Right lobe of liver (tissue), 6 donors: ENCODE measurements at regions not wholly inside any gene's neighbourhood (a gene's known extent, or its start where the extent isn't known, plus 50 kb on each side); places are given as distances from the start of the nearest gene placed in this dataset.
"Not testable (repeated sequence)": the region's sequence is repeated elsewhere in the genome, so short reads cannot be mapped to it uniquely, and the experiment has no call there.

Experiments used
- ATAC-seq, 4 donors: fragments of 200-7000 bp; cut with Tn5 transposase; one replicate each; pipeline ENCODE4 v1.9.1; 2020; ENCODE audit warnings: mild to moderate bottlenecking in 4 of 4, moderate library complexity in 4 of 4
- DNase-seq, 3 donors: peaks; one replicate each; pipeline ENCODE4 v3.0.0-alpha.2; 2020
- H3K27ac ChIP-seq, 3 donors: fragments of 200-600 bp; one replicate each; pipeline ENCODE4 v1.8.0; 2022
- H3K27me3 ChIP-seq, 2 donors: fragments of 200-600 bp; one replicate each; pipeline ENCODE4 v1.8.0; 2022
- H3K36me3 ChIP-seq, 4 donors: fragments of 200-600 bp; sonication (generic) in 1 of 4; one replicate each; pipeline versions ENCODE4 v1.5.1 to v1.8.0; 2017 to 2022; ENCODE audit warnings: control low read depth in 1 of 4
- H3K4me1 ChIP-seq, 4 donors: fragments of 200-600 bp; sonication (generic) in 1 of 4; one replicate each; pipeline versions ENCODE4 v1.5.1 to v1.8.0; 2017 to 2022; ENCODE audit warnings: control low read depth in 1 of 4
- H3K4me3 ChIP-seq, 3 donors: fragments of 200-600 bp; one replicate each; pipeline ENCODE4 v1.8.0; 2022
- H3K9me3 ChIP-seq, 4 donors: fragments of 200-600 bp; sonication (generic) in 1 of 4; one replicate each; pipeline versions ENCODE4 v1.5.1 to v1.8.0; 2017 to 2022; ENCODE audit warnings: control low read depth in 1 of 4
- POLR2A ChIP-seq: fragments of 450-650 bp; IDR thresholded peaks from one replicate; pipeline ENCODE4 v1.6.1; 2017; ENCODE audit warnings: antibody characterized with exemption, mild to moderate bottlenecking
- WGBS: methylation state at CpG from one replicate; pipeline ENCODE4 v1.1.6; 2018; ENCODE audit warnings: low coverage, low lambda C conversion rate; ENCODE audit not compliant: insufficient coverage; ENCODE audit errors: missing lambda C conversion rate; 5-methylcytosine and 5-hydroxymethylcytosine counted together
- intact Hi-C, 2 donors: fragments of 100-400 bp; cut with DNase I; formaldehyde crosslinking; loops; one replicate each; pipeline versions ENCODE4 v1.11.2 to v1.14.1; 2022
- TF ChIP-seq, protein P1 (sequence below), 4 donors: fragments of 200-600 bp in 3 of 4; fragments of 450-650 bp in 1 of 4; IDR thresholded peaks; one replicate each; pipeline versions ENCODE4 v1.5.1 to v1.8.0; 2016 to 2022; ENCODE audit warnings: antibody characterized with exemption in 4 of 4, mild to moderate bottlenecking in 2 of 4
- donor health status: DM: no; HTN: yes; CAD: no.
- donor health status: DM: no; HTN: no; CAD: no.
- donor health status: DM: no; HTN: no; CAD: no.
- donor health status: DM: no; HTN: yes; CAD: no.
- donor health status: DM: no; HTN: yes; CAD: no.

DNA sequence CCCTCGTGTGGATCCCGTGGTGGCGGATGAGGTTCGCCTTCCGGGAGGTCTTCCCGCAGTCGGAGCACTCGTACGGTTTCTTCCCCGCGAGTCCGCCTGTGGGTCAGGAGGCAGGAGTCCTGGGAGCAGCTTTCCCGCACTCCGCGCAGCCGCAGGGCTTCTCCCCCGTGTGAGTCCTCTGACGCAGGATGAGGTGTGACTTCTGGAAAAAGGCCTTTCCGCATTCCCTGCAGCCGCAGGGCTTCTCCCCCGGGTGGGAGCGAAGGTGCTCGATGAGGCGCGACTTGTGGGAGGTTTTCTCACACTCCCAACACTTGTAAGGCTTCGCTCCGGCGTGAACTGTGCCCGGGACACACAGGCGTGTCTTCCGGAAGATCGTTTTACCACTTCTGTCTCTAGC, 68.8 kb upstream of the WIPI2 start:
- H3K4me3 ChIP-seq, DNase-seq, H3K9me3 ChIP-seq, H3K36me3 ChIP-seq, intact Hi-C loops, ATAC-seq, H3K4me1 ChIP-seq, H3K27me3 ChIP-seq, H3K27ac ChIP-seq: not testable (repeated sequence)
- 90% methylated on average over 10 of the region's 32 CpGs for WGBS

DNA sequence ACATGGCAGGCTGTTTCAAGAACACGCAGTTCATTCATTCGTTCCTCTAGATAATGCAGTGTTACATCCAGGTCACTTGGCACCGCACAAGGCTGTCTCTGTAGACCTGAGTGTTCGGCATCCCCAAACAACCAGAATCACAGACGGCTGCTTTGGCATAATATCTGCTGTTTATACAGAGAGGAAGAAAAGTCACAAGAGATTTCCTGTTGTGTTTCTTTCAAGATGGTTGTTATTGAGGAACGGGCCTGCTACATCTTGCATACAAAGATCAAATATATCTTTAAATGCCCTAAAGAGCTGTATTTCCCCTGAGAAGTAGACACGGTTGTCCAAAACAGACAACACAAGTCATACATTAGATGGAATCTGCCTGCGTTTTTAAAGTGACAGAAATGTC, 58.8 kb upstream of the WIPI2 start:
- intact Hi-C loops, H3K27ac ChIP-seq, DNase-seq, H3K9me3 ChIP-seq, H3K36me3 ChIP-seq, H3K27me3 ChIP-seq, H3K4me3 ChIP-seq, H3K4me1 ChIP-seq: not testable (repeated sequence)
- 45% methylated on average over 4 of the region's 8 CpGs for WGBS
- peak in 1 of 4 donors; percentile 78 for ATAC-seq

DNA sequence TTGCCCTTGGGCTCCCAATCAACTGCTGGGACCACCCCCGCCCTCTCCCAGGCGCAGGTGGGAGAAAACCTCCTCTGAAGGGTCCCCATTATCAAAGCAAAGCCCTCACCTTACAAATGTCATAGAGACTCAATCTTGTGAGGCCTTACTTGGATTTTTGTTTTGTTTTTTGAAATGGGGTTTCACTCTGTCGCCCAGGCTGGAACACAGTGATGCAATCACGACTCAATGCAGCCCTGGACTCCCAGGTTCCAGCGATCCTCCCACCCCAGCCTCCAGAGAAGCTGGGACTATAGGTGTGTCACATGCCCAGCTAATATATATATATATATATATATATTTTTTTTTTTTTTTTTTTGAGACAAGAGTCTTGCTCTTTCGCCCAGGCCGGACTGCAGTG, 57.5 kb upstream of the WIPI2 start:
- Histone ChIP-seq H3K27ac (no peak overlapping the region), H3K36me3 (no peaks in the 10 kb centered on the region), H3K9me3 (no peaks in the 10 kb centered on the region), H3K27me3 (no peaks in the 10 kb centered on the region), H3K4me3 (no peak overlapping the region), H3K4me1 (no peaks in the 10 kb centered on the region)
- TF ChIP-seq POLR2A = no peak
- TF ChIP-seq, protein P1, sequence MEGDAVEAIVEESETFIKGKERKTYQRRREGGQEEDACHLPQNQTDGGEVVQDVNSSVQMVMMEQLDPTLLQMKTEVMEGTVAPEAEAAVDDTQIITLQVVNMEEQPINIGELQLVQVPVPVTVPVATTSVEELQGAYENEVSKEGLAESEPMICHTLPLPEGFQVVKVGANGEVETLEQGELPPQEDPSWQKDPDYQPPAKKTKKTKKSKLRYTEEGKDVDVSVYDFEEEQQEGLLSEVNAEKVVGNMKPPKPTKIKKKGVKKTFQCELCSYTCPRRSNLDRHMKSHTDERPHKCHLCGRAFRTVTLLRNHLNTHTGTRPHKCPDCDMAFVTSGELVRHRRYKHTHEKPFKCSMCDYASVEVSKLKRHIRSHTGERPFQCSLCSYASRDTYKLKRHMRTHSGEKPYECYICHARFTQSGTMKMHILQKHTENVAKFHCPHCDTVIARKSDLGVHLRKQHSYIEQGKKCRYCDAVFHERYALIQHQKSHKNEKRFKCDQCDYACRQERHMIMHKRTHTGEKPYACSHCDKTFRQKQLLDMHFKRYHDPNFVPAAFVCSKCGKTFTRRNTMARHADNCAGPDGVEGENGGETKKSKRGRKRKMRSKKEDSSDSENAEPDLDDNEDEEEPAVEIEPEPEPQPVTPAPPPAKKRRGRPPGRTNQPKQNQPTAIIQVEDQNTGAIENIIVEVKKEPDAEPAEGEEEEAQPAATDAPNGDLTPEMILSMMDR (IDR thresholded peaks at IDR 0.05) = no peak
- DNase-seq (no peak), ATAC-seq (no peak)
- intact Hi-C loops = no loop called here
- WGBS = 72% methylated on average over 3 of the region's 7 CpGs

DNA sequence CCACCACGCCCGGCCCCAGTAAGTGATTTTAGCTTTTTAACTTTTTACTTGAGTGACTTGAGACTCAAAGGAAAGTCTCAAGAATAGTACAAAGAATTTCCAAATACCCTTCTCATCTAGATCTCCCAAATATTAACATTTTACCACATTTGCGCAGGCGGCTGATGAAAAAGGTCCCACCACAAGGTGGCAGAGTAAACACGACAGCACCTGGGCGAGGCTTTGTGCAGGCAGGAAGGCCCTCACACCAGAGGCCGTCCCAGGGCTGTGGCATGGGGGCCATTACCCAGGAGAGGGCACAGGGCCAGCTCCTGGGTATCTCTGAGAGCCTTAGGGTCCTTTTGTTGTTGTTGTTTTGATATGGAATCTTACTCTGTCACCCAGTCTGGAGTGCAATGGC, 50.0 kb upstream of the WIPI2 start:
- 32% methylated on average over 7 of the region's 7 CpGs for WGBS
- H3K9me3 ChIP-seq = no peaks in the 10 kb centered on the region
- H3K27me3 ChIP-seq = no peaks in the 10 kb centered on the region
- no peaks in the 10 kb centered on the region for H3K36me3 ChIP-seq
- DNase-seq (peak in 1 of 3 donors; percentile 51), ATAC-seq (peak; percentile 72 to 75 (median 72))
- intact Hi-C loops = no loop called here
- H3K27ac ChIP-seq = no peak overlapping the region
- H3K4me1 ChIP-seq = no peaks in the 10 kb centered on the region
- H3K4me3 ChIP-seq = no peak overlapping the region
- no peak for TF ChIP-seq POLR2A
- TF ChIP-seq, protein P1 (IDR thresholded peaks at IDR 0.05) = peak; percentile 23 to 49 (median 40)
